IPS-15b (cell line): ENCODE measurements at regions not wholly inside any gene's neighbourhood (a gene's known extent, or its start where the extent isn't known, plus 50 kb on each side); places are given as distances from the start of the nearest gene placed in this dataset.
"Not testable (repeated sequence)": the region's sequence is repeated elsewhere in the genome, so short reads cannot be mapped to it uniquely, and the experiment has no call there.

Experiments used
- H3K27me3 ChIP-seq: one replicate; pipeline ENCODE4 v1.6.1; 2013; ENCODE audit warnings: low read length; ENCODE audit not compliant: control insufficient read depth, insufficient read depth
- H3K36me3 ChIP-seq: one replicate; pipeline ENCODE4 v1.6.1; 2013; ENCODE audit warnings: low read length; ENCODE audit not compliant: control insufficient read depth, insufficient read depth
- H3K4me1 ChIP-seq: one replicate; pipeline ENCODE4 v1.6.1; 2013; ENCODE audit warnings: mild to moderate bottlenecking, low read length; ENCODE audit not compliant: control insufficient read depth, insufficient read depth
- H3K4me3 ChIP-seq: one replicate; pipeline ENCODE4 v1.5.1; 2013; ENCODE audit warnings: low read depth, low read length
- H3K9ac ChIP-seq: one replicate; pipeline ENCODE4 v1.6.1; 2013; ENCODE audit warnings: low read depth, mild to moderate bottlenecking, low read length
- H3K9me3 ChIP-seq: one replicate; pipeline ENCODE4 v1.6.1; 2013; ENCODE audit warnings: mild to moderate bottlenecking, low read length; ENCODE audit not compliant: control insufficient read depth, insufficient read depth

DNA sequence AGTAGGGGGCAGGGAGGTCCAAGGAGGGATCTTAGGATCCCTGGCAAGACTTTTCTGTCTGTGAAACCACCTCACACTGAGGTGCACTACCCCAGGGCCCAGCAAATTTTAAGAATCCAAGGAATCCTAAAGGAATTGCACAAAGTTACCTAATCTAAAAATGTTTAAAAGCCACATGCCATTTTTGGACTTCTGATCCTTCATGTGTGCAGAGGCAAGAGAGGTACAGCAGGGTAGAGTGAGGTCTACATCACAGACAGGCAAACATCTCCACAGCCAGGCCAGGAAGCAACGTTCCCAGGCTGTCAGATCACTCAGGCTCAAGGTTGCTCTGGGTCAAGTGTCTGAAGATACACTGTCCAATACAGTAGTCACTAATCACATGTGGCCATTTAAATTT, 324.6 kb upstream of the DUSP10 start:
- no peaks in the 10 kb centered on the region for H3K36me3 ChIP-seq
- peaks cover 4% of the 10 kb centered on the region for H3K9me3 ChIP-seq
- no peaks in the 10 kb centered on the region for H3K27me3 ChIP-seq
- peaks cover 9% of the 10 kb centered on the region for H3K4me1 ChIP-seq
- H3K9ac ChIP-seq, result no peak overlapping the region
- no peak overlapping the region for H3K4me3 ChIP-seq

DNA sequence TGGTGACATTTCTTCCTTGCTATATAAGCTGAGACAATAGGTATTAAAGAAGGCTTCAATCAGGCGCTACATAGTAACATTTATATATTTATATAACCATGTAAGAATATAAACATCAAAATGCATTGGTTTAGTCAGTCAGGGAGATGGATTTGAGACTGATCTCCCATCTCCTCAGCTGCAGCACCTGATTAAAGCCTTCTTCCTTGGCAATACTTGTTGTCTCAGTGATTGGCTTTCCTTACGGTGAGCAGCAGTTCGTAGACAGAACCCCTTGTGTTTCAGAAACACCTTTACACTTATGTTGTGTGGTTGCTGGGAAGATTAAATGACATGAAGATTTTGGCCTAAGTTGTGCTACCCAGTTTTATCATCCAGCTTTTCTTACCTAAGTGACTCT, 323.3 kb upstream of the DUSP10 start:
- Histone ChIP-seq H3K4me3 (no peak overlapping the region), H3K4me1 (no peaks in the 10 kb centered on the region), H3K9ac (no peak overlapping the region), H3K9me3 (peaks cover 4% of the 10 kb centered on the region), H3K36me3 (no peaks in the 10 kb centered on the region), H3K27me3 (no peaks in the 10 kb centered on the region)

DNA sequence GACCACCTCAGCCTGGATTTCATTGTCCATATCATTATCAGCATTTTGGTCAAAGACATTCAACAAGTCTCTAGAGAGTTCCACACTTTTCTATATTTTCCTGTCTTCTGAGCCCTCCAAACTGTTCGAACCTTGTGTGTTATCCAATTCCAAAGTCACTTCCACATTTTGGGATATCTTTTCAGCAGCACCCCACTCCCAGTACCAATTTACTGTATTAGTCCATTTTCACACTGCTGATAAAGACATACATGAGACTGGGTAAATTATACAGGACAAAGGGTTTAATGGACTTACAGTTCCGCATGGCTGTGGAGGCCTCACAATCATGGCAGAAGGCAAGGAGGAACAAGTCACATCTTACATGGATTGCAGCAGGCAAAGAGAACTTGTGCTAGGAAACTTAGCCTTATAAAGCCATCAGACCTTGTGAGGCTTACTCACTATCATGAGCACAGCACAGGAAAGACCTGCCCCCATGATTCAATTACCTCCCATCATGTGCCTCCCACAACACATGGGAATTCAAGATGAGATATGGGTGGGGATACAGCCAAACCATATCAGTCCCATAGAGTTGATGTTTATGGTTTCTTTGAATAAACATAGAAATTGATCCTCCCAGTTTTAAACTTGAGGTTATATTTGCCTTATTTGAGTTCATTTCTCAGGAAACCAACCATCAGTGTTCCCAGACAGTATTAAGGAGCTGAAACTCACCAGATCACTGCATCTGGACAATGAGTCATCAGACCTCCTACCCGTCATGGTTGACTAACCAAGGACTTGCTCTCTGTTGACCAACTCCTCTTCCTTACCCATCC, 322.7 kb upstream of the DUSP10 start:
- H3K27me3 ChIP-seq, result no peaks in the 10 kb centered on the region
- peaks cover 4% of the 10 kb centered on the region for H3K9me3 ChIP-seq
- H3K4me1 ChIP-seq, result no peaks in the 10 kb centered on the region
- H3K9ac ChIP-seq, result no peak overlapping the region
- H3K36me3 ChIP-seq, result no peaks in the 10 kb centered on the region
- no peak overlapping the region for H3K4me3 ChIP-seq

DNA sequence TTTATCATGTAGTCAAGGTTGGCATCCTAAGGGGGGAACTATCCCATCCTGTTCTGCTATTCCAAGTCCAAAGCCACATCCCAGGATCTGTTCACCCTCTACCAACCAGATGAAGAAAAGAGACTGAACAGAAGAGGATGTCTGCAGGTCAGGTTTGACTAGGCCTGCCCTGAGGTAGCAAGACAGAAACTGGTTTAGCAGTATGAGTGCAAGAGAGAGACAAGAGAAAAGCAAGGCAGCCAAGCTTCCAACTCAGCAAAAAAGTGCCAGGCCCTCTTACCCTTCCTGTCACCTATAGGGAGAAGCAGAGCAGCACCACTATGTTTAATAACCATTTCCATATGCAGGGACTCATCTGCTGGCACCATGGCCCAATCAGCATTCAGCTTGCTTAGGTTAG, 320.8 kb upstream of the DUSP10 start:
- peaks cover 4% of the 10 kb centered on the region for H3K9me3 ChIP-seq
- no peaks in the 10 kb centered on the region for H3K27me3 ChIP-seq
- H3K9ac ChIP-seq, result no peak overlapping the region
- no peak overlapping the region for H3K4me3 ChIP-seq
- H3K36me3 ChIP-seq, result no peaks in the 10 kb centered on the region
- no peaks in the 10 kb centered on the region for H3K4me1 ChIP-seq

DNA sequence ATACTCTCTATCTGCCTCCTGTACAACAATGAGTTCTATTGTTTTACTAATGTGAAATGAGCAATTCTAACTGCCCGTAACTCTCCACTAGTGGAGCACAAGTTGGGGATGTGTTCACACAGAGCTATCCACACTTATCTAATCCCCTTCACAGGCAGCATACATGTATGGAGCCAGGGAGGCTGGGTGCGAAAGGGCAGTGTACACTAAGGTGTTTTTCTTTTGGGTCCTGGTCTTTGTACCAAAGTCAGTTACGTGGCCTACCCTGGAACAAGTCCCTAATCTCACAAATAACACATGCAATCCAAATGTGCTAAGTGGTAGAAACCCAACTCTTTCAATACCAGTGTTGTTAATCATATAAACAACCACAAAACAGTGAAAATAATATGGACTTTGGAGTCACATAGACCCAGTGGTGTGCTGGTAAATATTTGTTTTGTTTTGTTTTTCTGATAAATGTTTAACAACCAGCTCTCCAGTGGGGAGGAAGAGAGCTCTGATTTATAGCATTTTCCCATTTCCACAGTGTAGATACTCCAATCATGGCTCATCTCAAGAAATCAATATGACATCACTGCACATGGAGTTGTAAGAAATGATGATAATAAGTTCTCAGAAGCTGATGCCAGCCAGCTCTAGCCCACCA, 319.9 kb upstream of the DUSP10 start:
- peaks cover 4% of the 10 kb centered on the region for H3K9me3 ChIP-seq
- H3K27me3 ChIP-seq, result no peaks in the 10 kb centered on the region
- H3K4me1 ChIP-seq, result no peaks in the 10 kb centered on the region
- no peak overlapping the region for H3K9ac ChIP-seq
- H3K36me3 ChIP-seq, result no peaks in the 10 kb centered on the region
- no peak overlapping the region for H3K4me3 ChIP-seq

DNA sequence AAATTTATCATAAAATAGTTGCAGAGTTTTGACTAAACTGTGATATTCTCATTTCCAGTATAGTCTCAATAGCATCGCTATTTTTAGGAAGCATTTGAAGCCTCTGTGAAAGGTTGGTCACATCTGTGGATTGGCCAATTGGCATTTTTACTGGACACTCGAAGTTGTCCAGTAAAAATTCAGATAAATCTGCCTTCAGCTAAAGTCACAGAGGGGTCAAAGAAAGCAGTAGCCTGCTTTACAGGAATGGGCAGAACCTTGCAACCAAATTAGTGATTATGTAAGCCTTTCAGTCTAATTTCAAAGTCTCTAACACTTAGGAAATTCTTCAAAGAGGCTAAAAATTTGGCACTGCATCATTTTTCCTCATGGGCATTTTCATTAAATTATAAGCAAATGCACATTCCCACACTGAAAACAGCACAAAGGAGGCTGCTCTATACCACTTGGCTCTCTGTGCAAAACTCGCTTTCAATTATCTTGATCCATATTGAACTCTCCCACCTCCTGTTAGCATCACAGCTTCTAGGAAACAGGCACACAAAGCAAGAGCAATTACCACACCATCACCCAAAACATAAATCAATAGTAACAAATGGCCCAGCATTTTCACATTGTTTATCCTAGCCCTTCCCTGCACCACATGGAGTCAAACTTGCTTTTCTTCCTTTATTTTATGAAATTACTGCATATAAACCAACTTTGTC, 318.5 kb upstream of the DUSP10 start:
- no peaks in the 10 kb centered on the region for H3K4me1 ChIP-seq
- H3K36me3 ChIP-seq, result no peaks in the 10 kb centered on the region
- no peak overlapping the region for H3K4me3 ChIP-seq
- peaks cover 4% of the 10 kb centered on the region for H3K9me3 ChIP-seq
- H3K9ac ChIP-seq, result no peak overlapping the region
- no peaks in the 10 kb centered on the region for H3K27me3 ChIP-seq

DNA sequence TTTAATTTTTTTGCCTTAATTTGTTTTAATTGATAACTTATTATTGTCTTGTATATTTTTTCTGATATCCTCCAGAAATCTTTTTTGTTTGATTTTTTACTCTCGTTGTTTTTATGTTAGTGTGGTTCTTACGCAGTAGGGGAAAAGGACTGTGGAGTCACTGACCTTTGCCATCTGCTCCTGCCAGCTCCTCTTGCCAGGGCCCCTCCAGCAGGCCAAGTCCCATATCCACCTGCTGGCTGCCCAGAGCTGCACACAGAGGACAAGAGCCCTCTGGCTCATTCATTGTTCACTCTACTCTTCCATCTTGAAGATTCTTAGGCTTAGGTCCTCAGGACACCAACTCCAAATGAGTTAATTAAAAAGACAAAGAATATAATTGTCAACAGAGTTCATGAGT, 316.4 kb upstream of the DUSP10 start:
- no peaks in the 10 kb centered on the region for H3K9me3 ChIP-seq

DNA sequence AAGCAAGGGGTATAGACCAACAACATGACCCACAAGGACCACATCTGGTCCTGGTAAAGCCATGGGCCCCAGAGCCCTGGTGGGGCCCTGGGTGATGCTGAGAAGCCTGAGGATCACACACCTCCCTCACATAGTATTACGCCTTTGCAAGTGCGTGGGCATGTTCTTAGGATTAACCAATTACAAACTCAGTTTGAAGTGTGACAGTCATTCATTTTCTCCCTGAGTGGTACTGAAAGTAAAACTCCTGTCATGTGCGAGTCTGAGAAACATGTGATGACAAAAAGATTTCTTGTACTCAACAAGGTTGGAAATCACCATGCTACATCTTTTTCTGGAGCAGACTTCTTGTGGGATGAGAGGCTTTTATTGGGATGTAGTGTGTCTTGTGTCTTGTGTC, 315.3 kb upstream of the DUSP10 start:
- Histone ChIP-seq H3K4me1 (no peaks in the 10 kb centered on the region), H3K9ac (no peak overlapping the region), H3K36me3 (no peaks in the 10 kb centered on the region), H3K27me3 (no peaks in the 10 kb centered on the region), H3K4me3 (no peak overlapping the region), H3K9me3 (no peaks in the 10 kb centered on the region)

More for the DNA sequence above, 316.4 kb upstream of the DUSP10 start:
- Histone ChIP-seq H3K4me3 (no peak overlapping the region), H3K36me3 (no peaks in the 10 kb centered on the region), H3K9ac (no peak overlapping the region), H3K27me3 (no peaks in the 10 kb centered on the region), H3K4me1 (no peaks in the 10 kb centered on the region)

DNA sequence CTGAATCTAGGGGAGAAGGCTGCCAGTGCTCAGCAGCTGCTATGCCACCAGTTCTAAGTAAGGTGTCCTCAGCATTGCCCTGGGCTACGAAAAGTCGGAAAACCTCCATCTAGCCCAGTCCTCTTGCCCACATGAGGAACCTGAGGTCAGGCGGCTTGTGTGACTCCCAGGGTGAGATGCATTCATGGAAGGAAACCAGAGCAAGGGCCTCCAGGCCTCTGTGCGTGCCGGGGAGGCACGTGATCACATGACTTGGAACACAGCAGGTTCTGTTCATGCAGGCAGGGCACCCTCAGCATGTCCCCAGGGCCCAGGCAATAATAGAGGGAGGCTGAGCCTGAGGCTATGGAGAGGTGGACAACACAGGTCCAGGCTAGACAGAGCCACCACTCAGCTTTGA, 312.5 kb upstream of the DUSP10 start:
- H3K4me1 ChIP-seq, result no peaks in the 10 kb centered on the region
- no peaks in the 10 kb centered on the region for H3K9me3 ChIP-seq
- H3K27me3 ChIP-seq, result no peaks in the 10 kb centered on the region

DNA sequence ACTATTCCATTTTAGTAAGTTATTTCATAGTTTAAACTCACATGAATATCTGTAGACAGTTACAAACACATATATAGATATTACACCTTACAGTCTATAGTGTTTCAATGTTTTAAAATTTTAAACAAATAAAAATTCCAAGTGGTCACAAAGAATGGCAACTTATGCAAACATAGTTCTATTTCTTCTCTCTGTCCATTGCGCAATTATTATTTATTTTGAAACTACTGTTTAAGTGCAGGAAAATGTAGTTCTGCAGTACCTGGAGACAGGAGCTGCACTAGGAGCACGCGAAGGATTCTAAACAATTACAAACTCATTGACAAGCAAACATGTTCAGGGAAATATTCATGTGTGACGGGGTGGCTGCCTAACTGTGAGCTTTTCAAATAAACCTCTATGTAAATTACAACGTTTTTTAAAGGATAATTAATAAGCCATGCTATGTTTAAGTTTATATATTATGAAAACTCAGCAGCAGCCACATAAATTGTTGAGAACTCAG, 312.0 kb upstream of the DUSP10 start:
- H3K36me3 ChIP-seq, result no peaks in the 10 kb centered on the region
- H3K9ac ChIP-seq, result no peak overlapping the region
- H3K9me3 ChIP-seq, result no peaks in the 10 kb centered on the region
- no peaks in the 10 kb centered on the region for H3K4me1 ChIP-seq
- H3K4me3 ChIP-seq, result no peak overlapping the region
- no peaks in the 10 kb centered on the region for H3K27me3 ChIP-seq

More for the DNA sequence above, 312.5 kb upstream of the DUSP10 start:
- Histone ChIP-seq H3K36me3 (no peaks in the 10 kb centered on the region), H3K9ac (no peak overlapping the region), H3K4me3 (no peak overlapping the region)

DNA sequence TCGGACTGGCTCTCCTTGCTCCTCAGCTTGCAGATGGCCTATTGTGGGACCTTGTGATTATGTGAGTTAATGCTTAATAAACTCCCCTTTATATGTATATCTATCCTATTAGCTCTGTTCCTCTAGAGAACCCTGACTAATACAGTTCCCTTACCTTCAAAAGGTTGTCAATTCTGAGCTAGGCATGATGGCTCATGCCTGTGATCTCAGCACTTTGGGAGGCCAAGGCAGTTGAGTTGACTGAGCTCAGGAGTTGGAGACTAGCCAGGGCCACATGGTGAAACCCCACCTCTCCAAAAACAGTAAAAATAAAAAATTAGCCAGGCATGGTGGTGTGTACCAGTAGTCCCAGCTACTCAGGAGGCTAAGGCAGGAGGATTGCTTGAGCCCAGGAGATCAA, 309.4 kb upstream of the DUSP10 start:
- not testable (repeated sequence) for H3K36me3 ChIP-seq, H3K9me3 ChIP-seq, H3K27me3 ChIP-seq, H3K4me3 ChIP-seq, H3K9ac ChIP-seq, H3K4me1 ChIP-seq
